ENCODE measurements at regions not wholly inside any gene's neighbourhood (a gene's known extent, or its start where the extent isn't known, plus 50 kb on each side); places are given as distances from the start of the nearest gene placed in this dataset.

- TF ChIP-seq, protein P1, sequence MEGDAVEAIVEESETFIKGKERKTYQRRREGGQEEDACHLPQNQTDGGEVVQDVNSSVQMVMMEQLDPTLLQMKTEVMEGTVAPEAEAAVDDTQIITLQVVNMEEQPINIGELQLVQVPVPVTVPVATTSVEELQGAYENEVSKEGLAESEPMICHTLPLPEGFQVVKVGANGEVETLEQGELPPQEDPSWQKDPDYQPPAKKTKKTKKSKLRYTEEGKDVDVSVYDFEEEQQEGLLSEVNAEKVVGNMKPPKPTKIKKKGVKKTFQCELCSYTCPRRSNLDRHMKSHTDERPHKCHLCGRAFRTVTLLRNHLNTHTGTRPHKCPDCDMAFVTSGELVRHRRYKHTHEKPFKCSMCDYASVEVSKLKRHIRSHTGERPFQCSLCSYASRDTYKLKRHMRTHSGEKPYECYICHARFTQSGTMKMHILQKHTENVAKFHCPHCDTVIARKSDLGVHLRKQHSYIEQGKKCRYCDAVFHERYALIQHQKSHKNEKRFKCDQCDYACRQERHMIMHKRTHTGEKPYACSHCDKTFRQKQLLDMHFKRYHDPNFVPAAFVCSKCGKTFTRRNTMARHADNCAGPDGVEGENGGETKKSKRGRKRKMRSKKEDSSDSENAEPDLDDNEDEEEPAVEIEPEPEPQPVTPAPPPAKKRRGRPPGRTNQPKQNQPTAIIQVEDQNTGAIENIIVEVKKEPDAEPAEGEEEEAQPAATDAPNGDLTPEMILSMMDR (IDR thresholded peaks at IDR 0.05; ENCODE audit: low read depth, low read length), result no peak
- DNase-seq (ENCODE audit: low read depth in 2 of 2), result no peak
- H3K4me3 ChIP-seq (replicated peaks in 1 of 2; ENCODE audit: low read depth in 2 of 2, low read length in 2 of 2), result no peak overlapping the region
These were observed 388.3 kb downstream of the TMEM38B start for GRCh38 chr9:106082621-106083020.

- no peak for DNase-seq (ENCODE audit: low read depth in 2 of 2)
- TF ChIP-seq, protein P1 (IDR thresholded peaks at IDR 0.05; ENCODE audit: low read depth, low read length), result no peak
- no peak overlapping the region for H3K4me3 ChIP-seq (replicated peaks in 1 of 2; ENCODE audit: low read depth in 2 of 2, low read length in 2 of 2)
These were observed 390.4 kb downstream of the TMEM38B start for GRCh38 chr9:106084702-106085101.

GRCh38 chr9:106085479-106085878, 391.1 kb downstream of the TMEM38B start:
- no peak for DNase-seq (ENCODE audit: low read depth in 2 of 2)
- no peak overlapping the region for H3K4me3 ChIP-seq (replicated peaks in 1 of 2; ENCODE audit: low read depth in 2 of 2, low read length in 2 of 2)
- TF ChIP-seq, protein P1 (IDR thresholded peaks at IDR 0.05; ENCODE audit: low read depth, low read length), result no peak

DNA sequence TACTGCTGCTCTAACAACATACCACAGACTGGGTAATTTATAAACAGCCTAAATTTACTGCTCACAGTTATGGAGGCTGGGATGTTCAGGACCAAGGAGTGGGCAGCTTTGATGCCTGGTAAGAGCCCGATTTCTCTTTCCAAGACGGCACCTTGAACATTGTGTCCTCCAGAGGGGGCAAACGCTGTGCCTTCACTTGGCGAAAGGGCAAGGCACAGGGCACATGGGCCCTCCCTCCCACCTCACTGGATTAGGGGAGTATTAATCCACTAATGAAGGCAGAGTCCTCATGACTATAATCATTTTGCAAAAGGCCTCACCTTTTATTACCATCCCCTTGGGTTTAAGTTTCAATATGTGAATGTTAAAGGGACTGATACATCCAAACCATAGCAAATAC, 397.7 kb downstream of the TMEM38B start:
- TF ChIP-seq, protein P1 (IDR thresholded peaks at IDR 0.05; ENCODE audit: low read depth, low read length), result no peak
- DNase-seq (ENCODE audit: low read depth in 2 of 2), result no peak
- H3K4me3 ChIP-seq (replicated peaks in 1 of 2; ENCODE audit: low read depth in 2 of 2, low read length in 2 of 2), result no peak overlapping the region

GRCh38 chr9:106102821-106103220, 408.5 kb downstream of the TMEM38B start:
- no peak overlapping the region for H3K4me3 ChIP-seq (replicated peaks in 1 of 2; ENCODE audit: low read depth in 2 of 2, low read length in 2 of 2)
- DNase-seq (ENCODE audit: low read depth in 2 of 2), result no peak
- TF ChIP-seq, protein P1 (IDR thresholded peaks at IDR 0.05; ENCODE audit: low read depth, low read length), result no peak

GRCh38 chr9:106104887-106105286, 410.5 kb downstream of the TMEM38B start:
- no peak for DNase-seq (ENCODE audit: low read depth in 2 of 2)
- TF ChIP-seq, protein P1 (IDR thresholded peaks at IDR 0.05; ENCODE audit: low read depth, low read length), result no peak
- no peak overlapping the region for H3K4me3 ChIP-seq (replicated peaks in 1 of 2; ENCODE audit: low read depth in 2 of 2, low read length in 2 of 2)

- TF ChIP-seq, protein P1 (IDR thresholded peaks at IDR 0.05; ENCODE audit: low read depth, low read length), result no peak
- no peak for DNase-seq (ENCODE audit: low read depth in 2 of 2)
- H3K4me3 ChIP-seq (replicated peaks in 1 of 2; ENCODE audit: low read depth in 2 of 2, low read length in 2 of 2), result no peak overlapping the region
These were observed 412.1 kb downstream of the TMEM38B start for GRCh38 chr9:106106396-106106795.

Measured in cardiac fibroblast (primary cell).